HG03039 (cell line): ENCODE measurements at regions not wholly inside any gene's neighbourhood (a gene's known extent, or its start where the extent isn't known, plus 50 kb on each side); places are given as distances from the start of the nearest gene placed in this dataset.
"Not testable (repeated sequence)": the region's sequence is repeated elsewhere in the genome, so short reads cannot be mapped to it uniquely, and the experiment has no call there.

Experiments used
- ATAC-seq: cut with Tn5 transposase; IDR thresholded peaks from one replicate; pipeline ENCODE4 v1.9.1; 2021; ENCODE audit warnings: mild to moderate bottlenecking, moderate library complexity; ENCODE audit not compliant: unreplicated experiment

GRCh38 chr7:124179641-124180040 lies 146.8 kb upstream of the TMEM229A start:
- ATAC-seq = no peak

GRCh38 chr7:124177891-124178290 lies 145.0 kb upstream of the TMEM229A start:
- ATAC-seq = no peak

- not testable (repeated sequence) for ATAC-seq
Measured at GRCh38 chr7:124171812-124172211, 138.9 kb upstream of the TMEM229A start.

- ATAC-seq = no peak
Measured at GRCh38 chr7:124171068-124171467, 138.2 kb upstream of the TMEM229A start.

GRCh38 chr7:124168616-124169015 lies 135.7 kb upstream of the TMEM229A start:
- no peak for ATAC-seq

GRCh38 chr7:124162667-124163066 lies 129.8 kb upstream of the TMEM229A start:
- no peak for ATAC-seq

GRCh38 chr7:124155432-124156022 lies 122.7 kb upstream of the TMEM229A start:
- peak; percentile 47 for ATAC-seq

- peak; percentile 80 for ATAC-seq
Measured at GRCh38 chr7:124152859-124153692, 120.2 kb upstream of the TMEM229A start.

GRCh38 chr7:124137664-124138063 lies 104.8 kb upstream of the TMEM229A start:
- no peak for ATAC-seq

GRCh38 chr7:124124201-124124600 lies 91.3 kb upstream of the TMEM229A start:
- ATAC-seq = no peak

- ATAC-seq = no peak
Measured at GRCh38 chr7:124120911-124121310, 88.0 kb upstream of the TMEM229A start.

- ATAC-seq = no peak
Measured at GRCh38 chr7:124113045-124113444, 80.2 kb upstream of the TMEM229A start.

GRCh38 chr7:124106575-124106974 lies 73.7 kb upstream of the TMEM229A start:
- ATAC-seq = no peak

GRCh38 chr7:124101173-124101768 lies 68.4 kb upstream of the TMEM229A start:
- no peak for ATAC-seq

GRCh38 chr7:124100190-124100589 lies 67.3 kb upstream of the TMEM229A start:
- no peak for ATAC-seq

GRCh38 chr7:124099585-124099984 lies 66.7 kb upstream of the TMEM229A start:
- ATAC-seq = not testable (repeated sequence)

GRCh38 chr7:124089621-124090020 lies 56.8 kb upstream of the TMEM229A start:
- no peak for ATAC-seq

- ATAC-seq = no peak
Measured at GRCh38 chr7:124088590-124088989, 55.7 kb upstream of the TMEM229A start.

- no peak for ATAC-seq
Measured at GRCh38 chr7:124086843-124087242, 54.0 kb upstream of the TMEM229A start.

GRCh38 chr7:124085179-124085578 lies 52.3 kb upstream of the TMEM229A start:
- no peak for ATAC-seq

- no peak for ATAC-seq
Measured at GRCh38 chr7:124084024-124084423, 51.2 kb upstream of the TMEM229A start.
